ENCODE measurements at regions not wholly inside any gene's neighbourhood (a gene's known extent, or its start where the extent isn't known, plus 50 kb on each side); places are given as distances from the start of the nearest gene placed in this dataset.

DNA sequence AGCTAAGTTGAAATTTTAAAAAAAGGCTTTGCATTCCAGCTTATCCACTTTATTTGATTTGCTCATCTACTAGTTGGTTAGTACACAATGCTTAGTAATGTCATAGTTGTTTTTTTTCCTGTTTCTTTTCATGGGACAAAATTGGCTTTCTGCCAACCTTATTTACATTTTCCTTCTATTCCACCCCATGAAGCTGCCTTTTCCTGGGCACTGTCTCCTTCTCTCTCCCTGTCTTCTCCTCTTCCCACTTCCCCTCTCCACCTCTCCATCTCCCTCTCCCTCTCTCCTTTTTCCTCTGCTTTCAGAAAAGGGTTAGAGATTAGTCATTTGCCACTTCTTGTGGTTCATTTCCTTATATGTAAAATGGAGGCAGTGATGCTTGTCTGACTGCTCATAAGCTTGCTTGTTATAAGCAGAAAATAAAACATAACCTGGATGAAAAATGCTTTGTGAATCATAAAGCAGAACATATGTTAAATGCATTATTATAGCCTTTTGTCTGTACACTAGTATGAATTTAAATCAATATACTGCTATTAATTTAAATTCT is 181.9 kb downstream of the CEP135 start:
- Mint-ChIP-seq H3K27ac (ENCODE audit: unreplicated experiment) (no peak overlapping the region), H3K9me3 (no peaks in the 10 kb centered on the region), H3K4me1 (peaks cover 24% of the 10 kb centered on the region), H3K4me3 (no peak overlapping the region), H3K36me3 (ENCODE audit: low read depth) (no peaks in the 10 kb centered on the region), H3K27me3 (ENCODE audit: low read depth) (no peaks in the 10 kb centered on the region)
- no peak for DNase-seq (ENCODE audit: low read depth, low spot score)
- TF ChIP-seq, protein P1, sequence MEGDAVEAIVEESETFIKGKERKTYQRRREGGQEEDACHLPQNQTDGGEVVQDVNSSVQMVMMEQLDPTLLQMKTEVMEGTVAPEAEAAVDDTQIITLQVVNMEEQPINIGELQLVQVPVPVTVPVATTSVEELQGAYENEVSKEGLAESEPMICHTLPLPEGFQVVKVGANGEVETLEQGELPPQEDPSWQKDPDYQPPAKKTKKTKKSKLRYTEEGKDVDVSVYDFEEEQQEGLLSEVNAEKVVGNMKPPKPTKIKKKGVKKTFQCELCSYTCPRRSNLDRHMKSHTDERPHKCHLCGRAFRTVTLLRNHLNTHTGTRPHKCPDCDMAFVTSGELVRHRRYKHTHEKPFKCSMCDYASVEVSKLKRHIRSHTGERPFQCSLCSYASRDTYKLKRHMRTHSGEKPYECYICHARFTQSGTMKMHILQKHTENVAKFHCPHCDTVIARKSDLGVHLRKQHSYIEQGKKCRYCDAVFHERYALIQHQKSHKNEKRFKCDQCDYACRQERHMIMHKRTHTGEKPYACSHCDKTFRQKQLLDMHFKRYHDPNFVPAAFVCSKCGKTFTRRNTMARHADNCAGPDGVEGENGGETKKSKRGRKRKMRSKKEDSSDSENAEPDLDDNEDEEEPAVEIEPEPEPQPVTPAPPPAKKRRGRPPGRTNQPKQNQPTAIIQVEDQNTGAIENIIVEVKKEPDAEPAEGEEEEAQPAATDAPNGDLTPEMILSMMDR (conservative IDR thresholded peaks at IDR 0.05) = no peak

DNA sequence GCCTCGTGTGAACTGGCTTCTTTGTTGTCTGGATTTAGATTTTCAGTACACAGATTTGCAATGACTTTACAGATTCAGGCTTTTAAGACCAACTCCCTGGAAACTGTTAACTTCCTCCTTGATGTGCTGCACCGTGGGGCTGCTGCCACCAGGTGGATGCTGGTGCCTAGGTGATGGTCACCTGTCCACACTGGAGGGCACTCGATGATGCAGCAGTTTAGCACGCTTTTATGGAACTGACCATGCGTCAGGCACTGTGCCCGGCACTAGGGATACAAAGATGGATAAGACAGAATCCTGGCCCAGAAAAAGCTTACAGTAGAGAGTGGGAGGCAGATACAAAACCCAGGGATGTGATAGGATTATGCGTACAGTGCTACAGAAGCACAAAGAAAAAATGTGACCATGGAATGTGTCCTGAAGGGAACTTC is 180.7 kb downstream of the CEP135 start:
- no peak for DNase-seq (ENCODE audit: low read depth, low spot score)
- Mint-ChIP-seq H3K4me3 (no peak overlapping the region), H3K27ac (ENCODE audit: unreplicated experiment) (no peak overlapping the region), H3K4me1 (peaks cover 24% of the 10 kb centered on the region), H3K9me3 (no peaks in the 10 kb centered on the region), H3K27me3 (ENCODE audit: low read depth) (no peaks in the 10 kb centered on the region), H3K36me3 (ENCODE audit: low read depth) (no peaks in the 10 kb centered on the region)
- TF ChIP-seq, protein P1 (conservative IDR thresholded peaks at IDR 0.05) = peak; percentile 65

DNA sequence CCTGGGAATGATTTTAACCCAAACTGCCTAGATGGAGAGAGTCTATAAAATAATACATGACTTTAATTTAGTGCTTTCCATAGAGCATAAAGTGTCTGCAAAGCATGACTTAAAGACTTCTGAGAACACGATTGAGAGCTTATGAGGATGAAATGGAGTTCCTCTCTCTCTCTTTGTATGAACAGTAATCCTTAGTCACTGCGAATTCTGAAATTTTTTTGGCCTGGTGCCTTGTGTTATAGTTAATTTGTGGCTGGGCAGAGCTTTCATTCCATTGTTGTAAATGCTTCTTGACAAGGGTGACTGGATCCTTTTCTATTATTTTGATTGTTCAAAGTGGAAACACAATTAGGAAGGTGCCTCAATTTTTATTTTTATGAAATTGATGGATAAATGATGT is 179.5 kb downstream of the CEP135 start:
- H3K27me3 Mint-ChIP-seq (ENCODE audit: low read depth) = no peaks in the 10 kb centered on the region

DNA sequence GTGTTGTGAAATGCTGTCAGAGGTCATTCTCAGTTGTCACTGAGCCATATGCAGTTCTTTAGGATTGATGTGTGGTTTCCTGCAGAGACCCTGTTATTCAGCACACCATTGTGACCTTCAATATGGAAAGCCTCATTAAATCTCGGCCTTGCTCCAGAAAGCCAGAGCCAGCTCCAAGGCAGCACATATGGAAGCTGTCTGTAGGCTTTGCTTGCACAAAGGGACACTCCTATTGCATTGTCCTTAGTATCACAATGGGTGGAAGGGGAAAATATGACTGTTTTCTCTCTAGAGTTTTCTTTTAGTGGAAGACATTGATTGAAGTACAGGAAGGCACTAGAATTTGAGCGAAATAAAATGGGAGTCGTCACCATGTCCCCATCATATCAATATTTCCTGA is 179.0 kb downstream of the CEP135 start:
- Mint-ChIP-seq H3K27me3 (ENCODE audit: low read depth) (no peaks in the 10 kb centered on the region), H3K36me3 (ENCODE audit: low read depth) (no peaks in the 10 kb centered on the region), H3K27ac (ENCODE audit: unreplicated experiment) (no peak overlapping the region), H3K4me1 (peaks cover 24% of the 10 kb centered on the region), H3K9me3 (no peaks in the 10 kb centered on the region), H3K4me3 (no peak overlapping the region)
- no peak for DNase-seq (ENCODE audit: low read depth, low spot score)
- TF ChIP-seq, protein P1 (conservative IDR thresholded peaks at IDR 0.05) = no peak

More for the DNA sequence above, 179.5 kb downstream of the CEP135 start:
- Mint-ChIP-seq H3K4me3 (no peak overlapping the region), H3K9me3 (no peaks in the 10 kb centered on the region), H3K27ac (ENCODE audit: unreplicated experiment) (no peak overlapping the region), H3K36me3 (ENCODE audit: low read depth) (no peaks in the 10 kb centered on the region), H3K4me1 (peaks cover 24% of the 10 kb centered on the region)
- no peak for DNase-seq (ENCODE audit: low read depth, low spot score)
- TF ChIP-seq, protein P1 (conservative IDR thresholded peaks at IDR 0.05) = no peak

DNA sequence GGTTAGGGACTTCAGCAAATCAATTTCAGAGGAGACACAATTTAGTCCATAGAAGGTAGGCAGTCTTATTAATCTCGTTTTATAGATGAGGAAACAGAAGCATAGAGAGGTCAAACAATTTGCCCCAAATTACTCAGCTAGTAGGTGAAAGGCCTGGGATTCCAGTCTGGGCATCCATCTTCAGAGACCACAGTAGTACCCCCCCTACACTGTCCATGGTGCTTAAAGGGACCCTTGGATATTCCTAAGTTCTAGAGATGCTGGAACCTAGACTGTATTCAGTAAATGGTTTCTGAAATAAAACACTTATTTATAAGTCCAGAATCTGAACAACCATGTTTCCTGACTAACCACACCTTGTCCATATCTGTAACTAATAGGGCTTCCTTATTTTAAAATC is 174.8 kb downstream of the CEP135 start:
- Mint-ChIP-seq H3K4me1 (peaks cover 16% of the 10 kb centered on the region), H3K27ac (ENCODE audit: unreplicated experiment) (no peak overlapping the region), H3K27me3 (ENCODE audit: low read depth) (no peaks in the 10 kb centered on the region), H3K36me3 (ENCODE audit: low read depth) (no peaks in the 10 kb centered on the region), H3K9me3 (no peaks in the 10 kb centered on the region), H3K4me3 (no peak overlapping the region)
- no peak for DNase-seq (ENCODE audit: low read depth, low spot score)
- TF ChIP-seq, protein P1 (conservative IDR thresholded peaks at IDR 0.05) = no peak

All from neural crest cell (in vitro differentiated cells).